ENCODE measurements at regions not wholly inside any gene's neighbourhood (a gene's known extent, or its start where the extent isn't known, plus 50 kb on each side); places are given as distances from the start of the nearest gene placed in this dataset.

- ATAC-seq (no peak), DNase-seq (ENCODE audit: low spot score in 2 of 2) (no peak)
- Mint-ChIP-seq H3K4me1 (no peaks in the 10 kb centered on the region), H3K4me3 (no peak overlapping the region), H3K9me3 (no peaks in the 10 kb centered on the region), H3K27ac (no peak overlapping the region), H3K36me3 (no peaks in the 10 kb centered on the region)
These were observed 64.2 kb upstream of the NXT1 start for GRCh38 chr20:23286346-23286745.

GRCh38 chr20:23285536-23285935, 65.1 kb upstream of the NXT1 start:
- Mint-ChIP-seq H3K36me3 (no peaks in the 10 kb centered on the region), H3K4me3 (no peak overlapping the region), H3K9me3 (no peaks in the 10 kb centered on the region), H3K27ac (no peak overlapping the region), H3K4me1 (no peaks in the 10 kb centered on the region)
- DNase-seq (ENCODE audit: low spot score in 2 of 2) (no peak), ATAC-seq (no peak)

DNA sequence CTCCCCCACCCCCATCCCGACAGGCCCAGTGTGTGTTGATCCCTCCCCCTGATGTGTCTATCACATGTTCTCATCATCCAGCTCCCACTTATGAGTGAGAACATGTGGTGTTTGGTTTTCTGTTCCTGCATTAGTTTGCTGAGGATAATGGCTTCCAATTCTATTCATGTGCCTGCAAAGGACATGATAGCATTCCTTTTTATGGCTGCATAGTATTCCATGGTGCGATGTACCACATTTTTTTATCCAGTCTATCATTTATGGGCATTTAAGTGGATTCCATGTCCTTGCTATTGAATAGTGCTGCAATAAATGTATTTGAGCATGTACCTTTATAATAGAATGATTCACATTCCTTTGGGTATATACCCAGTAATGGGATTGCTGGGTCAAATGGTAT, 66.6 kb upstream of the NXT1 start:
- DNase-seq (ENCODE audit: low spot score in 2 of 2) (no peak), ATAC-seq (no peak)
- Mint-ChIP-seq H3K4me3 (no peak overlapping the region), H3K27ac (no peak overlapping the region), H3K4me1 (no peaks in the 10 kb centered on the region), H3K9me3 (no peaks in the 10 kb centered on the region), H3K36me3 (no peaks in the 10 kb centered on the region)

DNA sequence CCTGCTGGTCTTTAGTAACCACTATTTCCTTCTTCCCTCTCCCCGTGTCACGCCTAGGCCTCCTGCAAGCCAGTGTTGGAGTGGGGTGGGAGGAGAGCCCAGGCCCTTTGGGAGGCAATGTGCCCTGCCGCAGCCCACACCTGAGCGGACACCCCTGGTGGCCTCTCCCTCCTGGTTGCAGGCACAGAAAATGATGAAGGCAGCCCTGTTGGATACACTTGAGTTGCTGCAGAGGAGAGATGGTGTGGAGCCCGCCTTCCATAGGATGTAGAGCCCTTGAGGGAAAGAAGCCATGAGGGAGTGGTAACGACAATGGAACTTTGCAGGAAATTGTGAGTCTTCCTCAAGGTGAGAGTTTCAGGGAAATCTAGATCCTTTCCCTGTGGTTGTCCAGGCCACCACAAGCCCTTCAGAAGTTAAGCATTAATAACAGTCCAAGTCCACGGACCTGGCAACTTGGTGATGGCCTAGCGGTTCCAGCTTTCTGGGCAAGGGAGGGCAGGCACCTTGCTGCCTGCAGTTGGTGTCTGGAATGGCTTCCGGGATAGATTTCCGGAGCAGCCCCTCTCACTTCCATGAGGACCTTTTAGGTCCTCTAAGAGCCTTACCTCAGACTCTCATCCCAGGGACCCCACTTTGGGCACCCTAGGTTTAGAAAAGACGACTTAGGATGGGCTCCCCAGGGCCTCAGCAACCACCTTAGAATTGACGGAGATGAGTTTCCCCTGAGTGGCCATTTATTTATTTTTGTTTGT, 67.3 kb upstream of the NXT1 start:
- H3K27ac Mint-ChIP-seq, result no peak overlapping the region
- no peaks in the 10 kb centered on the region for H3K4me1 Mint-ChIP-seq
- H3K36me3 Mint-ChIP-seq, result no peaks in the 10 kb centered on the region
- no peak overlapping the region for H3K4me3 Mint-ChIP-seq
- H3K9me3 Mint-ChIP-seq, result no peaks in the 10 kb centered on the region
- DNase-seq (ENCODE audit: low spot score in 2 of 2) (no peak), ATAC-seq (no peak)

- H3K27ac Mint-ChIP-seq, result no peak overlapping the region
- ATAC-seq, result no peak
These were observed 68.0 kb upstream of the NXT1 start for GRCh38 chr20:23282546-23282945.

GRCh38 chr20:23282111-23282510, 68.5 kb upstream of the NXT1 start:
- ATAC-seq (no peak), DNase-seq (ENCODE audit: low spot score in 2 of 2) (no peak)
- Mint-ChIP-seq H3K4me1 (no peaks in the 10 kb centered on the region), H3K36me3 (no peaks in the 10 kb centered on the region), H3K4me3 (no peak overlapping the region), H3K9me3 (no peaks in the 10 kb centered on the region), H3K27ac (no peak overlapping the region)

More at GRCh38 chr20:23282546-23282945, 68.0 kb upstream of the NXT1 start:
- H3K36me3 Mint-ChIP-seq, result no peaks in the 10 kb centered on the region
- no peaks in the 10 kb centered on the region for H3K9me3 Mint-ChIP-seq
- DNase-seq (ENCODE audit: low spot score in 2 of 2), result no peak
- no peaks in the 10 kb centered on the region for H3K4me1 Mint-ChIP-seq
- H3K4me3 Mint-ChIP-seq, result no peak overlapping the region

- Mint-ChIP-seq H3K4me1 (no peaks in the 10 kb centered on the region), H3K36me3 (no peaks in the 10 kb centered on the region), H3K9me3 (no peaks in the 10 kb centered on the region), H3K27ac (no peak overlapping the region), H3K4me3 (no peak overlapping the region)
- ATAC-seq (no peak), DNase-seq (ENCODE audit: low spot score in 2 of 2) (no peak)
These were observed 70.8 kb upstream of the NXT1 start for GRCh38 chr20:23279836-23280235.

DNA sequence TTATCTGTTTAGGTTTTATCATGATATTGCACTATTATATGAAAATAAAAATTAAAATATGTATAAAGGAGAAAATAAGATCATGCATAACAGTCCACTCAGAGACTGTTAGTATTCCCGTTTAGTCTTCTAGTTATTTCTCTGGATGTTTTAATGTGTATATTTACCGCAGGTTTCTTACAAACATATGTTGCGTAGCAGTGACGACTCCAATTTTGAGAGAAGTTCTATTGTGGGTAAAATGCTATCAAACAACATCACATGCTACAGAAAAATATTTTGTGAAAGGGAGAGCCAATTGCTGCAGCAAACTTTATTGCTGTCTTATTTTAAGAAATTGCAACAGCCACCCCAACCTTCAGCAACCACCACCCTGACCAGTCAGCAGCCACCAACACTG, 72.4 kb upstream of the NXT1 start:
- no peak overlapping the region for H3K27ac Mint-ChIP-seq
- ATAC-seq (no peak), DNase-seq (ENCODE audit: low spot score in 2 of 2) (no peak)
- H3K36me3 Mint-ChIP-seq, result no peaks in the 10 kb centered on the region
- H3K4me1 Mint-ChIP-seq, result no peaks in the 10 kb centered on the region
- no peaks in the 10 kb centered on the region for H3K9me3 Mint-ChIP-seq
- H3K4me3 Mint-ChIP-seq, result no peak overlapping the region

GRCh38 chr20:23277316-23277715, 73.3 kb upstream of the NXT1 start:
- no peak for DNase-seq (ENCODE audit: low spot score in 2 of 2)
- ATAC-seq, result no peak
- no peak overlapping the region for H3K4me3 Mint-ChIP-seq
- H3K36me3 Mint-ChIP-seq, result no peaks in the 10 kb centered on the region
- no peaks in the 10 kb centered on the region for H3K9me3 Mint-ChIP-seq
- no peak overlapping the region for H3K27ac Mint-ChIP-seq
- H3K4me1 Mint-ChIP-seq, result no peaks in the 10 kb centered on the region

DNA sequence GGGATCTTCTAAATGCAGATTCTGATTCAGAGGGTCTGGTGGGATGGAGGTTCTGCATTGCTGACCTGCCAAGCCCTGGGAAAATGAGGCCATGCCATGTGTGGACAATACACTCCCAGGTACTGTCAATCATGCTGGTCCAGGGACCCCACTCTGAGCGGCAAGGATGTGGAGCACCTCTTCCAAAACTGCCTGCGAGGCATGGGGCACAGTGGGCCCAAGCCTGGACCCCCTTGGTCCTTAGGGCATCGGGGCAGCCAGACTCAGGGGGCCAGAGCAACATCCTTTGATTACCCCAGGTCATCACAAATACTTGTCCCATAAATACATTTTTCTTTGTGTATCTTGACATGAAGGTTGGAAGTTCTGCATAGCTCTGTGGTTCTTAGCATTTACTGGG, 76.8 kb upstream of the NXT1 start:
- ATAC-seq, result no peak
- DNase-seq (ENCODE audit: low spot score in 2 of 2), result no peak
- Mint-ChIP-seq H3K36me3 (no peaks in the 10 kb centered on the region), H3K9me3 (peaks cover 8% of the 10 kb centered on the region), H3K4me3 (no peak overlapping the region), H3K4me1 (no peaks in the 10 kb centered on the region), H3K27ac (no peak overlapping the region)

- no peak overlapping the region for H3K4me3 Mint-ChIP-seq
- no peaks in the 10 kb centered on the region for H3K36me3 Mint-ChIP-seq
- ATAC-seq (no peak), DNase-seq (ENCODE audit: low spot score in 2 of 2) (no peak)
- H3K27ac Mint-ChIP-seq, result no peak overlapping the region
- peaks cover 8% of the 10 kb centered on the region for H3K9me3 Mint-ChIP-seq
- no peaks in the 10 kb centered on the region for H3K4me1 Mint-ChIP-seq
These were observed 78.2 kb upstream of the NXT1 start for GRCh38 chr20:23272176-23273029.

GRCh38 chr20:23270382-23270911, 80.1 kb upstream of the NXT1 start:
- H3K9me3 Mint-ChIP-seq, result peaks cover 8% of the 10 kb centered on the region
- no peak for ATAC-seq
- H3K36me3 Mint-ChIP-seq, result no peaks in the 10 kb centered on the region
- no peak overlapping the region for H3K4me3 Mint-ChIP-seq
- H3K27ac Mint-ChIP-seq, result no peak overlapping the region
- no peaks in the 10 kb centered on the region for H3K4me1 Mint-ChIP-seq
- DNase-seq (ENCODE audit: low spot score in 2 of 2), result no peak

DNA sequence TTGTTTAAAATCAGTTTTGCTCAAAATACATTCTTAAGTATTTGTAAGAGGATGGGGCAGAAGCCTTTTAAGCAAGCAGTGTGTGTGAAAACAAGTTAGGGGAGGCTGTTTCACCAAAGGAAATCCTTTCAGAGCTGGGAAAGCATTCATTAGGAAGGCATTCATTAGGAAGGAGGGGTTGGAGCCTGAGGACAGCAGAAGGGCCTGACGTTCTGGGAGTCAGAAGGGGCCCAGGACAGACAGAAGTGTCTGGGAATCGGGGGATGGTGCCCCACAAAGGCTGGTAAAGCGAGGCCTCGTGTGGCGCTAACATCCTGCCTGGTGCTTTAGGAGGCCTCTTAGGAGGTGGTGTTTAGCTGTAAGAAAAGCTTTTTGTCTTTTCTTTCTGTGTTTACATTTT, 80.6 kb upstream of the NXT1 start:
- Mint-ChIP-seq H3K36me3 (no peaks in the 10 kb centered on the region), H3K4me3 (no peak overlapping the region), H3K4me1 (no peaks in the 10 kb centered on the region), H3K9me3 (peaks cover 8% of the 10 kb centered on the region), H3K27ac (no peak overlapping the region)
- no peak for ATAC-seq
- DNase-seq (ENCODE audit: low spot score in 2 of 2), result no peak

GRCh38 chr20:23268792-23269354, 81.7 kb upstream of the NXT1 start:
- H3K9me3 Mint-ChIP-seq, result peaks cover 8% of the 10 kb centered on the region
- H3K36me3 Mint-ChIP-seq, result no peaks in the 10 kb centered on the region
- H3K4me3 Mint-ChIP-seq, result no peak overlapping the region
- H3K4me1 Mint-ChIP-seq, result no peaks in the 10 kb centered on the region
- DNase-seq (ENCODE audit: low spot score in 2 of 2) (no peak), ATAC-seq (no peak)
- no peak overlapping the region for H3K27ac Mint-ChIP-seq

GRCh38 chr20:23267909-23268308, 82.7 kb upstream of the NXT1 start:
- no peak for ATAC-seq

More at GRCh38 chr20:23267909-23268308, 82.7 kb upstream of the NXT1 start:
- no peak overlapping the region for H3K27ac Mint-ChIP-seq
- H3K36me3 Mint-ChIP-seq, result no peaks in the 10 kb centered on the region
- H3K9me3 Mint-ChIP-seq, result peaks cover 8% of the 10 kb centered on the region
- no peak for DNase-seq (ENCODE audit: low spot score in 2 of 2)
- no peak overlapping the region for H3K4me3 Mint-ChIP-seq
- no peaks in the 10 kb centered on the region for H3K4me1 Mint-ChIP-seq
